ENCODE measurements at regions not wholly inside any gene's neighbourhood (a gene's known extent, or its start where the extent isn't known, plus 50 kb on each side); places are given as distances from the start of the nearest gene placed in this dataset.

DNA sequence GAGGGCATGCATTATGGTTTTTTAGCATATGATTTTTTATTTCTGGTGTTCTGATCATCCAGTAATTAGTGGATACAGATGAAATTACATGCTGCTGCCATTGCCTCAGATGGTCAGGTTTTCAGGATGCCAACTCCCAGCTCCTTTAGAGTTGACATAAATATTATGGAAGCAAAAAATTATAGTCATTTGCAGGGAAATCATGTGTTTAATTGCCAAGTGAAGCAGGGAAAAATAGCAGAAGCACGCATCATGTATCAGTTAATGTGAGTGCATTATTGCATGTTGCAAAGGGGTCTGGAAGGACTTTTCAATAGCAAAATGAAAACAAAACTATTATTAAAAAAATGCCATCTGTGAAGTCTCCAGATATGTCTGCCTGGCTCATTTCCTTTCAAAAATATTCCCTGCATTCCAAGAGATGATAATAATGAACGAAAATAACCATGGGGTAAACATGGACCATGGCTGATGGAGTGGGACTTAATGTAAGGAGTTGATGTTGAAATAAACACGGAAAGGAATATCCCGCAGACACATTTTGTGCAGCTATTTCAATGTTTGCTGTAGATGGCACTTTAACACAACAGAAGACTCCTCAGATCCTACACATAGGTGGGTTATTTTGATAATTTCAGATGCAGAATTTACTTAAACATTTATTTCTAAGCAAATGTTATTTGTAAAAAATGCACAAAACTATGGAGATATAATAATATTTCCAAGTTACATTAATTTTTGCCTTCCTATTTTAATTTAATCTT is 87.7 kb upstream of the DYNAP start:
- no peak overlapping the region for H2AFZ ChIP-seq (ENCODE audit: low read length)
- no peaks in the 10 kb centered on the region for H3K9me2 ChIP-seq (replicated peaks; ENCODE audit: low read length)
- no peak for ATAC-seq
- no peak overlapping the region for H3K4me3 ChIP-seq (ENCODE audit: low read length)
- peaks cover 3% of the 10 kb centered on the region; the same call in 1 of the 2 replicates for H3K4me1 ChIP-seq (ENCODE audit: insufficient read depth, low read length)
- H3K27ac ChIP-seq (ENCODE audit: low read length): no peak overlapping the region
- H3K4me2 ChIP-seq (ENCODE audit: low read length): no peak overlapping the region
- no peaks in the 10 kb centered on the region for H3K36me3 ChIP-seq (ENCODE audit: low read depth, low read length)
- POLR2A ChIA-PET (ENCODE audit: unreplicated experiment): interaction anchor here (0.6 kb wide), 1 partner anchor 15 kb away, joined by 5 read pairs; no protein-coding TSS in a partner anchor
- no peaks in the 10 kb centered on the region for H4K20me1 ChIP-seq (ENCODE audit: low read length)
- H3K79me2 ChIP-seq (ENCODE audit: low read length): no peaks in the 10 kb centered on the region
- H3K9me3 ChIP-seq (ENCODE audit: low read length): no peaks in the 10 kb centered on the region
- no peaks in the 10 kb centered on the region for H3F3A ChIP-seq (ENCODE audit: low read length, unreplicated experiment)
- intact Hi-C loops (cut with micrococcal nuclease): no loop called here
- DNase-seq: no peak
- no peak overlapping the region for H3K9ac ChIP-seq (ENCODE audit: low read length)
- no TSS peak for BruUV-seq (replicated peaks)
- no peaks in the 10 kb centered on the region for H3K27me3 ChIP-seq (ENCODE audit: low read length)
- CTCF ChIA-PET: interaction anchor here (1.0 kb wide), 1 partner anchor 169 kb away, joined by 5 read pairs; no protein-coding TSS in a partner anchor
- TF ChIP-seq, protein P1, sequence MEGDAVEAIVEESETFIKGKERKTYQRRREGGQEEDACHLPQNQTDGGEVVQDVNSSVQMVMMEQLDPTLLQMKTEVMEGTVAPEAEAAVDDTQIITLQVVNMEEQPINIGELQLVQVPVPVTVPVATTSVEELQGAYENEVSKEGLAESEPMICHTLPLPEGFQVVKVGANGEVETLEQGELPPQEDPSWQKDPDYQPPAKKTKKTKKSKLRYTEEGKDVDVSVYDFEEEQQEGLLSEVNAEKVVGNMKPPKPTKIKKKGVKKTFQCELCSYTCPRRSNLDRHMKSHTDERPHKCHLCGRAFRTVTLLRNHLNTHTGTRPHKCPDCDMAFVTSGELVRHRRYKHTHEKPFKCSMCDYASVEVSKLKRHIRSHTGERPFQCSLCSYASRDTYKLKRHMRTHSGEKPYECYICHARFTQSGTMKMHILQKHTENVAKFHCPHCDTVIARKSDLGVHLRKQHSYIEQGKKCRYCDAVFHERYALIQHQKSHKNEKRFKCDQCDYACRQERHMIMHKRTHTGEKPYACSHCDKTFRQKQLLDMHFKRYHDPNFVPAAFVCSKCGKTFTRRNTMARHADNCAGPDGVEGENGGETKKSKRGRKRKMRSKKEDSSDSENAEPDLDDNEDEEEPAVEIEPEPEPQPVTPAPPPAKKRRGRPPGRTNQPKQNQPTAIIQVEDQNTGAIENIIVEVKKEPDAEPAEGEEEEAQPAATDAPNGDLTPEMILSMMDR (conservative IDR thresholded peaks at IDR 0.05; ENCODE audit: low read depth, low read length): peak; percentile 10; the same call in 1 of the 2 replicates
- TF ChIP-seq EZH2phosphoT487 (IDR thresholded peaks at IDR 0.05; ENCODE audit: borderline replicate concordance, low read length): no peak
- TF ChIP-seq EZH2 (IDR thresholded peaks at IDR 0.05; ENCODE audit: low read length, unreplicated experiment): no peak

GRCh38 chr18:54506516-54507261 is 84.4 kb upstream of the DYNAP start:
- H3K4me2 ChIP-seq (ENCODE audit: low read length): no peak overlapping the region
- intact Hi-C loops (cut with micrococcal nuclease): no loop called here
- H2AFZ ChIP-seq (ENCODE audit: low read length): no peak overlapping the region
- no peak for DNase-seq
- no peaks in the 10 kb centered on the region for H3F3A ChIP-seq (ENCODE audit: low read length, unreplicated experiment)
- no peak overlapping the region for H3K4me3 ChIP-seq (ENCODE audit: low read length)
- ChIA-PET CTCF (no interaction called here), POLR2A (ENCODE audit: unreplicated experiment) (no interaction called here)
- H3K79me2 ChIP-seq (ENCODE audit: low read length): no peaks in the 10 kb centered on the region
- no peak overlapping the region for H3K27ac ChIP-seq (ENCODE audit: low read length)
- peaks cover 3% of the 10 kb centered on the region; the same call in 1 of the 2 replicates for H3K4me1 ChIP-seq (ENCODE audit: insufficient read depth, low read length)
- H3K9me2 ChIP-seq (replicated peaks; ENCODE audit: low read length): no peaks in the 10 kb centered on the region
- no peaks in the 10 kb centered on the region for H3K9me3 ChIP-seq (ENCODE audit: low read length)
- H3K9ac ChIP-seq (ENCODE audit: low read length): no peak overlapping the region
- peaks cover 11% of the 10 kb centered on the region for H3K27me3 ChIP-seq (ENCODE audit: low read length)
- TF ChIP-seq EZH2phosphoT487 (IDR thresholded peaks at IDR 0.05; ENCODE audit: borderline replicate concordance, low read length) (no peak), EZH2 (IDR thresholded peaks at IDR 0.05; ENCODE audit: low read length, unreplicated experiment) (no peak)
- TF ChIP-seq, protein P1 (conservative IDR thresholded peaks at IDR 0.05; ENCODE audit: low read depth, low read length): no peak
- no peak for ATAC-seq
- no TSS peak for BruUV-seq (replicated peaks)
- H3K36me3 ChIP-seq (ENCODE audit: low read depth, low read length): no peaks in the 10 kb centered on the region
- H4K20me1 ChIP-seq (ENCODE audit: low read length): no peaks in the 10 kb centered on the region

All from PC-3 (cell line).